T-helper 1 cell treated with Interleukin-12 subunit alpha and Interleukin-12 subunit beta and Interleukin-4 antibody, amounts not matched to agents 30 ng/mL and 1 ng/mL, for 36 hours (primary cell): ENCODE measurements at regions not wholly inside any gene's neighbourhood (a gene's known extent, or its start where the extent isn't known, plus 50 kb on each side); places are given as distances from the start of the nearest gene placed in this dataset.
"Not testable (repeated sequence)": the region's sequence is repeated elsewhere in the genome, so short reads cannot be mapped to it uniquely, and the experiment has no call there.

Source experiments
- intact Hi-C: fragments of 100-400 bp; cut with micrococcal nuclease; formaldehyde crosslinking; loops from one replicate; pipeline ENCODE4 v1.15.1; 2024

DNA sequence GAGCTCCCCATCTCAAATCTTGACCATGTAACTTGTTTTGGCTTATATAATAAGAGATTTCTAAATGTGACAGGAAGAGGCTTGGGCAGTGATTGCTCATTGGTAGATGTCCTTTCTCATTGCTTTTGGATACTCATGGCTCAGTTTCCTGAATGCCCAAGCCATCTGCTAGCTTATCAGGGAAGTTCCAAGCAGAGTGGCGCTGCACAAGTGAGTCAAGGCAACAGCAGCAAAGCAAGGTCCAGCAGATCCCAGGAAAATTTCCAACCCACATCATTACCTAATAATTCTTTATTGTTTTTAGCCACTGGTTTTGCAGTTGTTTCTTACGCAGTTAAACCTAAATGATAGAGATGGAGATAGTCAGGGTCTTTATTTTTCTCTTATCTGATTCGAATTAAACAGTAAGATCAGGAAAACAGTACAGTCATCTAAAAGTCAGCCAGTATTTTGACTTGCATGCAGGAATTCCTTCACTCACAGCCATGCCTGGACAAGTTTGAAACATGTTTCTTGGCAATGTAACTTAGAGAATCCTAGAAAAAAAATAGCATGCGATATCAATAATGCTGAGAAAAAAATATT lies 349.7 kb upstream of the TMEFF2 start:
- intact Hi-C loops = no loop called here

DNA sequence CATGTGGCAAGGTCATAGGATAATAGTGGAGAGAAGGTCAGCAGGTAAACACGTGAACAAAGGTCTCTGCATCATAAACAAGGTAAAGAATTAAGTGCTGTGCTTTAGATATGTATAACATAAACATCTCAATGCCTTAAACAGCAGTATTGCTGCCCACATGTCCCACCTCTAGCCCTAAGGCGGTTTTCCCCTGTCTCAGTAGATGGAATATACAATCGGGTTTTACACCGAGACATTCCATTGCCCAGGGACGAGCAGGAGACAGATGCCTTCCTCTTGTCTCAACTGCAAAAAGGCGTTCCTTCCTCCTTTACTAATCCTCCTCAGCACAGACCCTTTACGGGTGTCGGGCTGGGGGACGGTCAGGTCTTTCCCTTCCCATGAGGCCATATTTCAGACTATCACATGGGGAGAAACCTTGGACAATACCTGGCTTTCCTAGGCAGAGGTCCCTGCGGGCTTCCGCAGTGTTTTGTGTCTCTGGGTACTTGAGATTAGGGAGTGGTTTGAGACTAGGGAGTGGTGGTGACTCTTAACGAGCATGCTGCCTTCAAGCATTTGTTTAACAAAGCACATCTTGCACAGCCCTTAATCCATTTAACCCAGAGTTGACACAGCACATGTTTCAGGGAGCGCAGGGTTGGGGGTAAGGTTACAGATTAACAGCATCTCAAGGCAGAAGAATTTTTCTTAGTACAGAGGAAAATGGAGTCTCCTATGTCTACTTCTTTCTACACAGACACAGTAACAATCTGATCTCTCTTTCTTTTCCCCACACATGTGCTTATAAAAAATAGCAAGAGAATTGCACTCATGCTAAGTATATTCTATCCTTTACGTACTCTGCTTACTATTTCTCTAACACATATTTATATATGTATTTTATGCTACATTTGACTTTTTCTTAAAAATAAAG lies 347.7 kb upstream of the TMEFF2 start:
- intact Hi-C loops = not testable (repeated sequence)

DNA sequence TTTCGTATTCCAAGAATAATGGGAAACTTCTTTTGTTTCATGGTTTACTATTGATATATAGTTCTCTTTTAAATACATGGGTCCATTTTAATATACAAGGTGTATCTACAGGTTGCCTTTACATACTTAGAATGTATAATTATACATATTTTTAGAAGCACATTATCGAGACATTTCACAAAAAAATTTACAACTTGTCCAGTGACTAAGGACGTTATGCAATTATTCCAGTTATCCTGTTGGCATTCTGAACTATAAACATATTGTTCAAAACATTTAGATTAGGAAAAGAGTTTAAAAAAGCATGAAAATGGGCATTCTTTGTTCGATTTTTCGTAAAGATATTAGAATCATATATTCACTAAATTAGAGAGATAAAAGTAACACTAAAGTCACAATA lies 344.6 kb upstream of the TMEFF2 start:
- intact Hi-C loops = no loop called here

DNA sequence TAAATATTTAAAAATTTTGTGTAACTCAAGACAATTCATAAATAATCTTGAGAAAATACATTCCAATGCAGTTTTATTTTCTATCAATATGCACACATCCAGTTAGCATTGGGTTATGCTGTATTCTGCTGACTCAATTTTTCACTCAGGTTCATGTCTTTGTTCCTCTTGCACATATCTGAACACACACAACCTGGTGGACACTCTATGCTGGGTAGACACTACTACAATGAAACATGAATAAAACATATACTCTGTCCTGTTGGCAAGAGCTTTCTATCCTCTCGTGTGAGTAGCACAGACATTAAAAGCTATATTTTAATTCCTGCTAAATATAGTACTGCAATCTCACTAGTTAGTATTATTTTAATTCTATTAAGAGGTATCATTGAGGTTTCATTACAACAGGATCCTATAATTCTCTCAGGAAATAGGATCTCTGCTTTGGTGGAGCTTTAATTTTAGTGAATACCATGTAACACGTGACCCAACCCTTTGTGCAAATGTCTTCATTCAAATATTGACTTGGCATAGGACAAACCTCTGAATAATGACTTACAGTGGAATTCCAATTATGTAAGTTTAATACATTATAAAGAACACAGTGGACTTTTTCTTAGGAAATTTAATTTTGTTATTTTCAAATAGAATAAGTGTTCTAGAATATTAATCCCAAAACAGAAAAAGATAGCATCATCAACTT lies 342.3 kb upstream of the TMEFF2 start:
- intact Hi-C loops = no loop called here

DNA sequence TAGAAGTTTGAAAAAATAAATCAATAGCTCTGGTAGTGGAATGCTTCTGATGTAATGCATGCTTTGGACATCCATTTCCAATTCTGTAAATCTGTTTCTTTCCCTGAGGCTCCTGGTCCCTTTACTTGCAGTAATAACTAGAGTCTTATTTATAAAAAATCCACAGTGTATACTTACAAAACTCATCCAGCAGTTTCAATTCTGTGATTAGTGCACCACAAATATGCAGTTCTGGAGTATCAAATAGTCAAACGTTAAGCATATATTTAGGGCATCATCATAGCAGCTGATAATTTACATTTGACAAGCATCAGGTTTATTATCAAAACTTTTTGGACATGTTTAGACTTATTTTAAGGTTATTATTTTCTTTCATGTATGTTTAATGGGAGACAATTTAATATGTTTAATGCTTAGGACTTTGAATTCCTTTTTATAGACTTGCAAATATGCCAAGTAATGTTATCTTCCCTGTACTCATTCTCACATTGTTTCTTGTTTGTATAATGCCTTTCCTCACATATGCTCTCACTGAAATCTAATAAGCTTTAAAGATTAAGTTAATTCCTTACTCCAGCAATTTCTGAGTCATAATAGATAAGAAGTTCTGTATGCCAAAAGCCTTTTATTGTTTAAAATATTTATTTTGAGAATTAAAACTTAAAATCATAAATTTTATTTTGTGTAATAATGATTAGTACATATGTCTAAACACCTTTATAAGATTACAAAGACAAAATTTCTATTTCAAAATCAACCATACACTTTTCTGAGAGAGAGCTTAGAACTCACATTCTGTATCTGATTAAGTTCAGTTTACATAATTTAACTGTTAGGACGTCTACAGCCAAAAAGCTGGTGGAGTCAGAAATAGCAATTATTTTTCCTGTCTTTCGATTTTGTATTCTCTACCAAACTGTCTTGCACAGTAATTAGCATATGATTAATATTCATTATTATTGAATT lies 341.5 kb upstream of the TMEFF2 start:
- intact Hi-C loops = no loop called here

DNA sequence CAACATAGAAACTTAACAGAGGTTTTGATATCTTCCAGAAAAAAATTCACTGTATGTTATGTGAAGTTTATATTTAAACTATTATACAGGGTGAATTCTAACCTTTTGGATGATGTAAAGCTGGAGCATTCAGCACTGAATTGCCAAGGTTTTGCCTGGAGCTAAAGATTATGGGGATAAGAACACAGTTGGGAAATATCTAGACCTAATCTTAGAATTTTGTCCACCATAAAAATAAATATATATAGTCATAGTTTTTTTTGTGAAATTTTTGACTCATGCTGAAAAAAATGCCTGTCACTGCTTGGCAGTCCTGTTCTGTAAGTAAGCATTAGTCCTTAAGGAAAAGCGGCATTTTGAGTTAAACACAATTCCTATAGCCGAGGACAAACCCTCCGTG lies 339.3 kb upstream of the TMEFF2 start:
- intact Hi-C loops = no loop called here

DNA sequence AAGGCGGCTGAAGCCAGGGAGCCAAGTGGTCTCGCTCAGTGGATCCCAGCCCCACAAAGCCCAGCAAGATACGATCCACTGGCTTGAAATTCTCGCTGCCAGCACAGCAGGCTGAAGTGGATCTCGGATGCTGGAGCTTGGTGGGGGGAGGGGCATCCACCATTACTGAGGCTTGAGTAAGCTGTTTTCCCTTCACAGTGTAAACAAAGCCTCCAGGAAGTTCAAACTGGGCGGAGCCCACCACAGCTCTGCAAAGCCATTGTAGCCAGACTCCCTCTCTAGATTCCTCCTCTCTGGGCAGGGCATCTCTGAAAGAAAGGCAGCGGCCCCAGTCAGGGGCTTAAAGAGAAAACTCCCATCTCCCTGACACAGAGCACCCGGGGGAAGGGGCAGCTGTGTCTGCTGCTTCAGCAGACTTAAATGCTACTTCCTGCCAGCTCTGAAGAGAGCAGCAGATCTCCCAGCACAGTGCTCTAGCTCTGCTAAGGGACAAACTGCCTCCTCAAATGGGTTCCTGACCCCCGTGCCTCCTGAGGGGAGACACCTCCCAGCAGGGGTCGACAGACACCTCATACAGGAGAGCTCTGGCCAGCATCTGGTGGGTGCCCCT lies 330.0 kb upstream of the TMEFF2 start:
- intact Hi-C loops = not testable (repeated sequence)

- intact Hi-C loops = not testable (repeated sequence)
Measured at GRCh38 chr2:192524214-192524613, 329.5 kb upstream of the TMEFF2 start.

GRCh38 chr2:192515937-192516336 lies 321.2 kb upstream of the TMEFF2 start:
- intact Hi-C loops = no loop called here

GRCh38 chr2:192513575-192513974 lies 318.8 kb upstream of the TMEFF2 start:
- intact Hi-C loops = no loop called here

DNA sequence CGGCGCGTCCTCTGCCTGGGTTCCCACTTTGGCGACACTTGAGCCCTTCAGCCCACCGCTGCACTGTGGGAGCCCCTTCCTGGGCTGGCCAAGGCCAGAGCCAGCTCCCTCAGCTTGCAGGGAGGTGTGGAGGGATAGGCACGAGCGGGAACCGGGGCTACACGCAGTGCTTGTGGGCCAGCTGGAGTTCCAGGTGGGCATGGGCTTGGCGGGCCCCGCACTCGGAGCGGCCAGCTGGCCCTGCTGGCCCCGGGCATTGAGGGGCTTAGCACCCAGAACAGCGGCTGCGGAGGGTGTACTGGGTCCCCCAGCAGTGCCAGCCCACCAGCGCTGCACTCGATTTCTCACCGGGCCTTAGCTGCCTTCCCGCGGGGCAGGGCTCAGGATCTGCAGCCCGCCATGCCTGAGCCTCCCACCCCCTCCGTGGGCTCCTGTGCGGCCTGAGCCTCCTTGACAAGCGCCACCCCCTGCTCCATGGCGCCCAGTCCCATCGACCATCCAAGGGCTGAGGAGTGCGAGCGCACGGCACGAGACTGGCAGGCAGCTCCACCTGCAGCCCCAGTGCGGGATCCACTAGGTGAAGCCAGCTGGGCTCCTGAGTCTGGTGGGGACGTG lies 313.2 kb upstream of the TMEFF2 start:
- intact Hi-C loops = not testable (repeated sequence)

GRCh38 chr2:192500550-192501200 lies 305.9 kb upstream of the TMEFF2 start:
- intact Hi-C loops = no loop called here

GRCh38 chr2:192499476-192499875 lies 304.7 kb upstream of the TMEFF2 start:
- intact Hi-C loops = no loop called here

- intact Hi-C loops = no loop called here
Measured at GRCh38 chr2:192498747-192499146, 304.0 kb upstream of the TMEFF2 start.

- intact Hi-C loops = not testable (repeated sequence)
Measured at GRCh38 chr2:192488158-192488557, 293.4 kb upstream of the TMEFF2 start.

- intact Hi-C loops = no loop called here
Measured at GRCh38 chr2:192487636-192488035, 292.9 kb upstream of the TMEFF2 start.

DNA sequence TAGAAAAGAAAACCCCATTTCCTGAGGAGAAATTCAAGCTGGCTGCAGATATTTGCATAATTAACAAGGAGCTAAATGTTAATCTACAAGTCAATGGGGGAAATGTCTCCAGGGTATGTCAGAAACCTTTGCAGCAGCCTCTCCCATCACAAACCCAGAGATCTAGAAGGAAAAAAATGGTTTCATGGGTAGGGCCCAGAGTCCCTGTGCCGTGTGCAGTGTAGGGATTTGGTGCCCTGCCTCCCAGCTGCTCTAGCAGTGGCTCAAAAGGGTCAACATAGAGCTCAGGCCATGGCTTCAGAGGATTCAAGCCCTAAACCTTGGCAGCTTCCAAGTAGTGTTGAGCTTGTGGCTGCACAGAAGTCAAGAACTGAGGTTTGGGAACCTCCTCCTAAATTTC lies 290.2 kb upstream of the TMEFF2 start:
- intact Hi-C loops = no loop called here

- intact Hi-C loops = no loop called here
Measured at GRCh38 chr2:192480984-192481383, 286.3 kb upstream of the TMEFF2 start.

DNA sequence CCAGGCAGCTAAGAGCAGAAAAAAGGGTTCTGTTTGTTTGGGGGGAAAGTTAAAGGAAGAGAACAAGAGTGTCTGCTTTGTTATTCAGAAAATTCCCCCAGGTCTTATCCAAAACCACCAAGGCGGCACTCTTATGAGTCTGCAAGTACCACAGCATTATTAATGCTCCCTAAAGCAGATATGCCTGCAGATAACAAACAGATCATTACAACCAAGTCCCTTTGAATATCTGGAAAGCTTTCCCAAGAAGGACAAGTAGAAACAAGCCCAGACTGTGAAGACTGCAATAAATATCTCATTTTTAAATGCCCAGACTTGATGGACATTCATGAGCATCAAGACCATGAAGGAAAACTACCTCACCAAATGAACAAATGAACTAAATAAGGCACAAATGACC lies 278.6 kb upstream of the TMEFF2 start:
- intact Hi-C loops = no loop called here

- intact Hi-C loops = no loop called here
Measured at GRCh38 chr2:192471982-192472381, 277.2 kb upstream of the TMEFF2 start.
